GM12874 (cell line): ENCODE measurements at regions not wholly inside any gene's neighbourhood (a gene's known extent, or its start where the extent isn't known, plus 50 kb on each side); places are given as distances from the start of the nearest gene placed in this dataset.

ENCODE experiments used
- TF ChIP-seq, protein P1 (sequence below): IDR thresholded peaks from 2 replicates; pipeline ENCODE4 v1.5.1; 2011; ENCODE audit warnings: low read depth, mild to moderate bottlenecking, control low read depth, low read length, moderate library complexity; ENCODE audit not compliant: insufficient read depth

DNA sequence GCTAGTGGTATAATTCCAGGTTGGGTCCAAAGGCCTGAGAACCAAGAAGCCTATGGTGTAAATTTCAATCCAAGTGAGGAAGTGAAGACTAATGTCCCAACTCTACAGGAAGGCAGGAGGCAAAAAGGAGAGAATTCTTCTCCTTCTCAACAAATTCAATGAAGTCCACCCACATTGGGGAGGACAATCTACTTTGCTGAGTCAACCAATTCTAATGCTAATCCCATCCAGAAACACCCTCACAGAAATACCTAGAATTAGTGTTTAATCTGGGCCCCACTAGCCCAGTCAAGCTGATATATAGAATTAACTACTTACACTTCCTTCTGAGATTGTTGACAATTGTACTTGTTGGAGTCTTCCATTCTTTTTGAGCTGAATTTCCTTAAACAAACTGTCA, 413.2 kb upstream of the PHF14 start:
- TF ChIP-seq, protein P1, sequence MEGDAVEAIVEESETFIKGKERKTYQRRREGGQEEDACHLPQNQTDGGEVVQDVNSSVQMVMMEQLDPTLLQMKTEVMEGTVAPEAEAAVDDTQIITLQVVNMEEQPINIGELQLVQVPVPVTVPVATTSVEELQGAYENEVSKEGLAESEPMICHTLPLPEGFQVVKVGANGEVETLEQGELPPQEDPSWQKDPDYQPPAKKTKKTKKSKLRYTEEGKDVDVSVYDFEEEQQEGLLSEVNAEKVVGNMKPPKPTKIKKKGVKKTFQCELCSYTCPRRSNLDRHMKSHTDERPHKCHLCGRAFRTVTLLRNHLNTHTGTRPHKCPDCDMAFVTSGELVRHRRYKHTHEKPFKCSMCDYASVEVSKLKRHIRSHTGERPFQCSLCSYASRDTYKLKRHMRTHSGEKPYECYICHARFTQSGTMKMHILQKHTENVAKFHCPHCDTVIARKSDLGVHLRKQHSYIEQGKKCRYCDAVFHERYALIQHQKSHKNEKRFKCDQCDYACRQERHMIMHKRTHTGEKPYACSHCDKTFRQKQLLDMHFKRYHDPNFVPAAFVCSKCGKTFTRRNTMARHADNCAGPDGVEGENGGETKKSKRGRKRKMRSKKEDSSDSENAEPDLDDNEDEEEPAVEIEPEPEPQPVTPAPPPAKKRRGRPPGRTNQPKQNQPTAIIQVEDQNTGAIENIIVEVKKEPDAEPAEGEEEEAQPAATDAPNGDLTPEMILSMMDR, result no peak

DNA sequence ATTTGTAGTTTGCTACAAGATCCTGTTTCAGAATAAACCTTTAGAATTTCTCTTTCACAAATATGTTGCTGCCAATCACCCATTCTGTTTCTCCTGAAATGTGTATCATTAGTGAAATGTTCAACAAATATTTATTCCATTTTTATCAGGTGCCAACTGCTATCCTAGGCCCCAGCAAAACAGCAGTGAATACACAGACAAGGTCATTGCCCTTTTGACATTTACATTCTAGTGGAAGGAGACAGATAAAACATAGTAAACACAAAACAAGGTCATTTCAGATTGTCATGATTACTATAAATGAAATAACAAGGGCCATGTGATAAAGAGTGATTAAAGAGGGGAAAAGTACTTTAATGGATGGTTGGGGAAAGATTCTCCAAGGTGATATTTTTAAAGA, 404.8 kb upstream of the PHF14 start:
- TF ChIP-seq, protein P1, result no peak

DNA sequence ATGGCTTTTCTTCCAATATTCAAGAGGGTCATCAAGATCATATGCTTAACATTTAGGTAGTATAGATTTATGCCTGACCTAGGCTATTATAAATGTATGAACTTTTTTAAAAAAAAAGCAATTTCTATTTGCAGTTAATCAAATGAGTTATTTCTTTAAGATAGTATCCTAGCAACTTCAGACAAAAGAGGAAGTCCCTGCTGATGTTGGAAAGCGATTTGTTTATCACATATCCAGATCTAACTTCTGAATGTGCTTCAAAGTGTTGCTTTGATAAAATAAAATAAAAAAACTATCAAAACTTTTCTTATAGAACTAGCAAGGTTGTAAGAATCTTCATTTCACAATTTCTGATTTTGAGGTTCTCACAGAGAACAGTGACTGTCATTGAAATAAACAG, 401.9 kb upstream of the PHF14 start:
- TF ChIP-seq, protein P1, result no peak

DNA sequence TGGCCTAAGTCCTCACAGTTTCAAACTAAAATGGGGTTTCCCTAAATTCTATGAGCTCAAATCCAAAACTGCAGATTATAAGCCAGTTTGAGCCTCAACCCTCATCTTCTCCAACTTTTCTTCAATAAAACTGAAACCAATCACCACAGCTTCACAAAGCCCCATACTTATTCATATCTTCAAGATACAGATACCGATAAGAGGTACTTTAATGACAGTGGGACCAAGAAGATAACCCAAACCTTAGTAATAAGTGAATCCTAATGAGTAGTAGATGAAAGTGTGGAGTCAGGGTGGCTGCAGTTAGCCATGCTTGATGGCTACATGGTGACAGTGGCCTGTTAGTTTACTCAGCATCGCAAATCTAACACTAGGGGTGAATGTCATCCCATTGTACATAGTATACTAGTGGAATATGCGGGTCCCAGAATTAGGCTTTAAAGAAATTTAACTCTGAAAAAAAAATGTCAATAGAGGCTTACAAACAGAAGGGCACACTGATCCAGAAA, 395.8 kb upstream of the PHF14 start:
- TF ChIP-seq, protein P1, result no peak

DNA sequence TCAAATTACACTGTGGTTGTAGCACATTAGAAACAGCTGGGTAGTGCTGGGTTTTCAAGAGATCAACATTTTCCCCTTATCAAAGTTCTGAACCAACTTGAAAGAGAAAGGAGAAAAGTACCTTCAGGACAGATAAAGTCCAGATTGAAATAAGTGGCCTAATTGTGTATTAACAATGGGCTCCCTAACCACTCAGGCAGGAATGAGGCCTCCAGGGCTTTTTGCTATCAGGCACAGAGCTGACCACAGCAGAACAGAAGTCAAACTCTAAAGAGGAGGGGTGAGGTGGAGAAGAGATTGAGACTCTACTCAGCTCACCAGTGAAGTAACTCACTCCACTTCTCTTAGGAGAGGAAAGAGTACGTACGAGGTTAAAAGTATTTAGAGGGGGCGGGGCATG, 394.1 kb upstream of the PHF14 start:
- TF ChIP-seq, protein P1, result no peak

DNA sequence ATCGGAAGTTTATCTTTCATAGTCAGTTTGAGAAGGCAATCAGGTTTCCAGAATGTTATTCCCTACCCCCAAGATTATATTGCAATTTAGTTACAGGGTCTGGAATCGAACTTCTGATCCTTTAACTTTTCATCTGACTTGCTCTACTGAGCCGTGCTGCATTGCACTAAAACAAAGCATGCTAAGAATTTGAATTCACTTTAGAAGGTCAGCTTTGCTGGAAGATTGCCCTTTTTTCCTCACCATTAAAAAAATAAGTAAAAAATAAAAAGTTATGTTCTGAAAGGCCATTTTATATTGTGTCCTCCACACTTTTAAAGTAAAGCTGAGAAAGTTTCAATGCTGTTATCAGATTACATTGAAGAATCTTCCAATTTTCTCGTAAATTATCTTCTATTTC, 388.8 kb upstream of the PHF14 start:
- TF ChIP-seq, protein P1, result no peak

DNA sequence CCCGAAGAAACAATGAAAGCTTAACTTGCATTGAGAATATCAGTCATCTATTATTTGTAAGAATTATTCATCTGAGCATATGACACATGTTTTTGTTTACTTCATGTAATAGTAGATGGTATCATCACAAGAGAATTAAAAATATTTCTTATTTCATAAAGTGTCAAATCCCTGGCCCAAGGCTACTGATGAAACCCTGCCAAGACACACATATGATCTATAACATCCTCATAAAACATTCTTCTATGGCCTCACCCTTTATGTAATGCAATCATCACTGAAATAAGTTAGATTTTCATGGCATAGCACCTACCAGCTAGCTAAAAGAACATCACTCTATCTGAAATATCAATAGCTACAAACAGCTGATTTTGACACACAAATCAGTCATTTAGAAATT, 385.6 kb upstream of the PHF14 start:
- TF ChIP-seq, protein P1, result no peak

DNA sequence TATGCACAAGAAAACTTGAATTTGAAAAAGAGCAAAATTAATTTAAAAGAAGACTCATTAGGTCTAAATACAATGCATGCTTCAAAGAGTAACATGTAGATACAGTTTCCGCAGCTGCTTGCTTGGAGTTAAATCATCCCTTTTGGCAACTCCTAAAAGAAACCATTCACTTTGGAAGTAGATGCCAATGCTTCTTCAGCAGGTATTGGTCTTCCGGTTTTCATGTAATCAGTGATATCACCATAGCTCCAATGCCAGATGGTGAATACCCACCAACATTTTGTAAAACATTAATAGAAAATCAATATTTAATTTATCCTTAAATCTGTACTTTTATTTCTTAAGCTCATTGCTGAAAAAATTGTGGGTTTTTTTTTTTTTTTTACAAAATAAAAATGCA, 381.1 kb upstream of the PHF14 start:
- TF ChIP-seq, protein P1, result no peak
